Thyroid gland (tissue), 4 donors: ENCODE measurements at regions not wholly inside any gene's neighbourhood (a gene's known extent, or its start where the extent isn't known, plus 50 kb on each side); places are given as distances from the start of the nearest gene placed in this dataset.

Experiments used
- POLR2A ChIP-seq, 2 donors: fragments of 450-650 bp; IDR thresholded peaks; one replicate each; pipeline ENCODE4 v1.6.1; 2017; ENCODE audit warnings: antibody characterized with exemption in 2 of 2, mild to moderate bottlenecking in 2 of 2, moderate library complexity in 1 of 2
- TF ChIP-seq, protein P1 (sequence below), 6 experiments: fragments of 200-600 bp in 3 of 6; fragments of 450-650 bp in 3 of 6; sonication (generic) in 3 of 6; IDR thresholded peaks; one replicate each; pipeline ENCODE4 v1.5.1; 2016 to 2019; ENCODE audit warnings: antibody characterized with exemption in 6 of 6, mild to moderate bottlenecking in 2 of 6, inconsistent platforms in 1 of 6, moderate library complexity in 1 of 6

DNA sequence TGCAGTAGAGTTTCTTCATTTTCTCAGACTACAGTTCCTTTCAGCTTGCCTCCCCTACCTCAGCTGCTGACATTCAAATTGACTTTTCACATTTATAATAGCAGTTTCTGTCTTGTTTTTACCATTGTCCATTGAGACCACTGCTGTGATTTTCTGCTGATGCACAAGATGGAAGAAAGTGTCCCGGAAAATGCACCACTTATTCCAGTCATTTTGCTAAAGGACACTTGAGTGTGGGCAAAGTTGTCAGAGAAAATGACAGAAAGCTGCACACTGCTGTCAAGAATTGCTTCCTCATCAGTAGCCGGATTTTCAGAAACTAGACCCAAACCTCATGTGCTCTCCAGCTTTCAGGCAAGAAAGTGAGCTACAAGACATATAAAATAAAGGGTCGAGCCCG, 546.2 kb upstream of the SETBP1 start:
- TF ChIP-seq, protein P1, sequence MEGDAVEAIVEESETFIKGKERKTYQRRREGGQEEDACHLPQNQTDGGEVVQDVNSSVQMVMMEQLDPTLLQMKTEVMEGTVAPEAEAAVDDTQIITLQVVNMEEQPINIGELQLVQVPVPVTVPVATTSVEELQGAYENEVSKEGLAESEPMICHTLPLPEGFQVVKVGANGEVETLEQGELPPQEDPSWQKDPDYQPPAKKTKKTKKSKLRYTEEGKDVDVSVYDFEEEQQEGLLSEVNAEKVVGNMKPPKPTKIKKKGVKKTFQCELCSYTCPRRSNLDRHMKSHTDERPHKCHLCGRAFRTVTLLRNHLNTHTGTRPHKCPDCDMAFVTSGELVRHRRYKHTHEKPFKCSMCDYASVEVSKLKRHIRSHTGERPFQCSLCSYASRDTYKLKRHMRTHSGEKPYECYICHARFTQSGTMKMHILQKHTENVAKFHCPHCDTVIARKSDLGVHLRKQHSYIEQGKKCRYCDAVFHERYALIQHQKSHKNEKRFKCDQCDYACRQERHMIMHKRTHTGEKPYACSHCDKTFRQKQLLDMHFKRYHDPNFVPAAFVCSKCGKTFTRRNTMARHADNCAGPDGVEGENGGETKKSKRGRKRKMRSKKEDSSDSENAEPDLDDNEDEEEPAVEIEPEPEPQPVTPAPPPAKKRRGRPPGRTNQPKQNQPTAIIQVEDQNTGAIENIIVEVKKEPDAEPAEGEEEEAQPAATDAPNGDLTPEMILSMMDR (IDR thresholded peaks at IDR 0.05) = no peak
- no peak for TF ChIP-seq POLR2A (IDR thresholded peaks at IDR 0.05)
